ENCODE measurements at regions not wholly inside any gene's neighbourhood (a gene's known extent, or its start where the extent isn't known, plus 50 kb on each side); places are given as distances from the start of the nearest gene placed in this dataset.

GRCh38 chr3:127088511-127089351, 104.2 kb upstream of the PRR23E start:
- no peaks in the 10 kb centered on the region for H3K9me3 ChIP-seq
- H3K27ac ChIP-seq, result no peak overlapping the region
- DNase-seq (ENCODE audit: low spot score in 2 of 2), result no peak
- H3K4me3 ChIP-seq, result no peak overlapping the region
- no peaks in the 10 kb centered on the region for H3K27me3 ChIP-seq
- H3K4me1 ChIP-seq, result no peaks in the 10 kb centered on the region
- TF ChIP-seq CTCF (IDR thresholded peaks at IDR 0.05), result no peak
- intact Hi-C loops (cut with DNase I), result no loop called here
- no peaks in the 10 kb centered on the region for H3K36me3 ChIP-seq

GRCh38 chr3:127089486-127090145, 103.3 kb upstream of the PRR23E start:
- DNase-seq (ENCODE audit: low spot score in 2 of 2), result no peak
- no peaks in the 10 kb centered on the region for H3K36me3 ChIP-seq
- intact Hi-C loops (cut with DNase I), result no loop called here
- H3K27me3 ChIP-seq, result no peaks in the 10 kb centered on the region
- H3K9me3 ChIP-seq, result no peaks in the 10 kb centered on the region
- no peaks in the 10 kb centered on the region for H3K4me1 ChIP-seq
- H3K4me3 ChIP-seq, result no peak overlapping the region
- TF ChIP-seq CTCF (IDR thresholded peaks at IDR 0.05), result no peak
- no peak overlapping the region for H3K27ac ChIP-seq

GRCh38 chr3:127090218-127091160, 102.4 kb upstream of the PRR23E start:
- TF ChIP-seq CTCF (IDR thresholded peaks at IDR 0.05), result no peak
- no peaks in the 10 kb centered on the region for H3K36me3 ChIP-seq
- no peak for DNase-seq (ENCODE audit: low spot score in 2 of 2)
- no peak overlapping the region for H3K4me3 ChIP-seq
- intact Hi-C loops (cut with DNase I), result no loop called here
- no peaks in the 10 kb centered on the region for H3K27me3 ChIP-seq
- H3K9me3 ChIP-seq, result no peaks in the 10 kb centered on the region
- no peaks in the 10 kb centered on the region for H3K4me1 ChIP-seq
- H3K27ac ChIP-seq, result no peak overlapping the region

GRCh38 chr3:127091376-127091775, 101.6 kb upstream of the PRR23E start:
- H3K36me3 ChIP-seq, result no peaks in the 10 kb centered on the region
- H3K27ac ChIP-seq, result no peak overlapping the region
- no peak for TF ChIP-seq CTCF (IDR thresholded peaks at IDR 0.05)
- no peaks in the 10 kb centered on the region for H3K27me3 ChIP-seq
- intact Hi-C loops (cut with DNase I), result no loop called here
- H3K9me3 ChIP-seq, result no peaks in the 10 kb centered on the region
- H3K4me3 ChIP-seq, result no peak overlapping the region
- no peaks in the 10 kb centered on the region for H3K4me1 ChIP-seq
- no peak for DNase-seq (ENCODE audit: low spot score in 2 of 2)

DNA sequence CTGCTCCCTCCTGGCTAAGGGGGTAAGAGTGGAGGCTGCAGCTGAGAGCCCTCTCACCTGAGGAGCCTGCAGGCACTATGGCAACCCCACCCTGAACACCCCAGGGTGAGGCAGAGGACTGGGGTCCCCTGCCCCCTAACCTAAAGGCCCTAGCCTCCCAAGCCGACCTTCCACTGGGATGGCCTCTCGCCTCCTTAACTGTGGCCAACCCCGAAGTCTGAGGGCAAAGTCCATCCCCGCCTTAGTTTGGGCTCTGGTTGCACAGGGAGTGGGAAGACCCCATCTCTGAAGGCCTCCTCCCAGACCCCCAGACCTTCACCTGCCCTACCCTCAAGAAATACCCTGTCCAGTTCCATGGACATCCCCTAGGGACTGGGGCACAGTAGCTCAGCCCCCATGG, 100.6 kb upstream of the PRR23E start:
- H3K27ac ChIP-seq, result no peak overlapping the region
- H3K27me3 ChIP-seq, result no peaks in the 10 kb centered on the region
- no peak for TF ChIP-seq CTCF (IDR thresholded peaks at IDR 0.05)
- no peak overlapping the region for H3K4me3 ChIP-seq
- no peak for DNase-seq (ENCODE audit: low spot score in 2 of 2)
- no peaks in the 10 kb centered on the region for H3K36me3 ChIP-seq
- no peaks in the 10 kb centered on the region for H3K9me3 ChIP-seq
- no peaks in the 10 kb centered on the region for H3K4me1 ChIP-seq
- intact Hi-C loops (cut with DNase I), result no loop called here
